ENCODE measurements at regions not wholly inside any gene's neighbourhood (a gene's known extent, or its start where the extent isn't known, plus 50 kb on each side); places are given as distances from the start of the nearest gene placed in this dataset.

- H3K4me3 ChIP-seq (ENCODE audit: low read depth, low read length): no peak overlapping the region
- no peak for TF ChIP-seq CTCF (IDR thresholded peaks at IDR 0.05; ENCODE audit: control insufficient read depth, extremely low read depth, insufficient read depth)
- no peak for DNase-seq (ENCODE audit: low read depth)
Observed at GRCh38 chr16:86103320-86103719, 204.4 kb downstream of the IRF8 start.

GRCh38 chr16:86104537-86105048 lies 205.6 kb downstream of the IRF8 start:
- no peak for TF ChIP-seq CTCF (IDR thresholded peaks at IDR 0.05; ENCODE audit: control insufficient read depth, extremely low read depth, insufficient read depth)
- no peak for DNase-seq (ENCODE audit: low read depth)
- H3K4me3 ChIP-seq (ENCODE audit: low read depth, low read length): no peak overlapping the region

GRCh38 chr16:86107215-86107825 lies 208.4 kb downstream of the IRF8 start:
- no peak for DNase-seq (ENCODE audit: low read depth)
- no peak overlapping the region for H3K4me3 ChIP-seq (ENCODE audit: low read depth, low read length)
- no peak for TF ChIP-seq CTCF (IDR thresholded peaks at IDR 0.05; ENCODE audit: control insufficient read depth, extremely low read depth, insufficient read depth)

GRCh38 chr16:86108062-86108461 lies 209.1 kb downstream of the IRF8 start:
- TF ChIP-seq CTCF (IDR thresholded peaks at IDR 0.05; ENCODE audit: control insufficient read depth, extremely low read depth, insufficient read depth): no peak
- no peak overlapping the region for H3K4me3 ChIP-seq (ENCODE audit: low read depth, low read length)
- no peak for DNase-seq (ENCODE audit: low read depth)

- H3K4me3 ChIP-seq (ENCODE audit: low read depth, low read length): no peak overlapping the region
- no peak for TF ChIP-seq CTCF (IDR thresholded peaks at IDR 0.05; ENCODE audit: control insufficient read depth, extremely low read depth, insufficient read depth)
- no peak for DNase-seq (ENCODE audit: low read depth)
Observed at GRCh38 chr16:86110134-86110533, 211.2 kb downstream of the IRF8 start.

GRCh38 chr16:86110726-86111125 lies 211.8 kb downstream of the IRF8 start:
- no peak overlapping the region for H3K4me3 ChIP-seq (ENCODE audit: low read depth, low read length)
- TF ChIP-seq CTCF (IDR thresholded peaks at IDR 0.05; ENCODE audit: control insufficient read depth, extremely low read depth, insufficient read depth): no peak
- no peak for DNase-seq (ENCODE audit: low read depth)

- no peak for DNase-seq (ENCODE audit: low read depth)
- no peak for TF ChIP-seq CTCF (IDR thresholded peaks at IDR 0.05; ENCODE audit: control insufficient read depth, extremely low read depth, insufficient read depth)
- H3K4me3 ChIP-seq (ENCODE audit: low read depth, low read length): no peak overlapping the region
Observed at GRCh38 chr16:86112178-86112577, 213.2 kb downstream of the IRF8 start.
